Prostate gland (tissue), 2 donors: ENCODE measurements at regions not wholly inside any gene's neighbourhood (a gene's known extent, or its start where the extent isn't known, plus 50 kb on each side); places are given as distances from the start of the nearest gene placed in this dataset.

Experiments
- POLR2A ChIP-seq: fragments of 450-650 bp; IDR thresholded peaks from one replicate; pipeline ENCODE4 v1.6.1; 2016; ENCODE audit warnings: antibody characterized with exemption, mild to moderate bottlenecking
- TF ChIP-seq, protein P1 (sequence below), 4 experiments: fragments of 200-600 bp in 2 of 4; fragments of 450-650 bp in 2 of 4; sonication (generic) in 2 of 4; IDR thresholded peaks; 1 replicate in 3 of 4; 2 replicates in 1 of 4; pipeline ENCODE4 v1.5.1; 2016 to 2019; ENCODE audit warnings: antibody characterized with exemption in 4 of 4, mild to moderate bottlenecking in 2 of 4, moderate library complexity in 2 of 4

- TF ChIP-seq, protein P1, sequence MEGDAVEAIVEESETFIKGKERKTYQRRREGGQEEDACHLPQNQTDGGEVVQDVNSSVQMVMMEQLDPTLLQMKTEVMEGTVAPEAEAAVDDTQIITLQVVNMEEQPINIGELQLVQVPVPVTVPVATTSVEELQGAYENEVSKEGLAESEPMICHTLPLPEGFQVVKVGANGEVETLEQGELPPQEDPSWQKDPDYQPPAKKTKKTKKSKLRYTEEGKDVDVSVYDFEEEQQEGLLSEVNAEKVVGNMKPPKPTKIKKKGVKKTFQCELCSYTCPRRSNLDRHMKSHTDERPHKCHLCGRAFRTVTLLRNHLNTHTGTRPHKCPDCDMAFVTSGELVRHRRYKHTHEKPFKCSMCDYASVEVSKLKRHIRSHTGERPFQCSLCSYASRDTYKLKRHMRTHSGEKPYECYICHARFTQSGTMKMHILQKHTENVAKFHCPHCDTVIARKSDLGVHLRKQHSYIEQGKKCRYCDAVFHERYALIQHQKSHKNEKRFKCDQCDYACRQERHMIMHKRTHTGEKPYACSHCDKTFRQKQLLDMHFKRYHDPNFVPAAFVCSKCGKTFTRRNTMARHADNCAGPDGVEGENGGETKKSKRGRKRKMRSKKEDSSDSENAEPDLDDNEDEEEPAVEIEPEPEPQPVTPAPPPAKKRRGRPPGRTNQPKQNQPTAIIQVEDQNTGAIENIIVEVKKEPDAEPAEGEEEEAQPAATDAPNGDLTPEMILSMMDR (IDR thresholded peaks at IDR 0.05), result no peak
- no peak for TF ChIP-seq POLR2A
Observed at GRCh38 chr9:89256642-89257041, 54.4 kb upstream of the CKS2 start.
